Adrenal gland (tissue), 5 donors: ENCODE measurements at regions not wholly inside any gene's neighbourhood (a gene's known extent, or its start where the extent isn't known, plus 50 kb on each side); places are given as distances from the start of the nearest gene placed in this dataset.

Experiments used
- CTCF ChIP-seq, 6 experiments: fragments of 450-650 bp in 4 of 6; fragments of 200-600 bp in 2 of 6; sonication (generic) in 1 of 6; IDR thresholded peaks; 1 replicate in 5 of 6; 2 replicates in 1 of 6; pipeline versions ENCODE4 v1.5.1 to v1.8.0; 2016 to 2021; ENCODE audit warnings: antibody characterized with exemption in 6 of 6, mild to moderate bottlenecking in 2 of 6, moderate library complexity in 1 of 6
- POLR2A ChIP-seq, 2 donors: fragments of 450-650 bp; IDR thresholded peaks; one replicate each; pipeline ENCODE4 v1.6.1; 2017; ENCODE audit warnings: antibody characterized with exemption in 2 of 2, mild to moderate bottlenecking in 2 of 2, moderate library complexity in 1 of 2
- donor health status: DM: no; HTN: no; CAD: no.

- TF ChIP-seq CTCF (IDR thresholded peaks at IDR 0.05) (no peak), POLR2A (IDR thresholded peaks at IDR 0.05) (no peak)
Observed at GRCh38 chr3:174409086-174409743, 449.9 kb upstream of the NAALADL2 start.
